Esophagus muscularis mucosa (tissue), 3 donors: ENCODE measurements at regions not wholly inside any gene's neighbourhood (a gene's known extent, or its start where the extent isn't known, plus 50 kb on each side); places are given as distances from the start of the nearest gene placed in this dataset.

ENCODE experiments used
- POLR2A ChIP-seq: fragments of 450-650 bp; IDR thresholded peaks from one replicate; pipeline ENCODE4 v1.6.1; 2017; ENCODE audit warnings: antibody characterized with exemption, moderate library complexity, mild to moderate bottlenecking, low read depth
- TF ChIP-seq, protein P1 (sequence below), 3 experiments: fragments of 200-600 bp in 2 of 3; fragments of 450-650 bp in 1 of 3; sonication (generic) in 2 of 3; IDR thresholded peaks; one replicate each; pipeline ENCODE4 v1.5.1; 2017 to 2019; ENCODE audit warnings: antibody characterized with exemption in 3 of 3, mild to moderate bottlenecking in 2 of 3, moderate library complexity in 1 of 3

DNA sequence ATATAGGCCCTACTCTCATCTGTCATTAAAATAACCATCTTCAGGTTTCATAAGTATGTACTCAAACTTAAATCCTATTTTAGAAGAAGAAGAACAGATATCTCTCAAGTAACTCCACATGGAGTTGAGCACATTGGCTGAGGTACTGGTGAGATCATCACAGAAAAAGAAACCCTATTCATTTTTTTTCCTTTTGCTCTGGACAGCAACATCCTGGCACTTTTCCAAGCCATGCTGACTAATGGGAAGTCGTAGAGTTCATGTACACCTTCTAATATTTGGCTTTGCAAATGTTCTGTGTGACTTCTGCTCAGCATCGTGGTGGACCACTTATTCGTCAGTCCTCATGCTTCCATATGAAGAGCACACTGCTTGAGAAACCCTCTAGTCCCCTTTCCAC lies 336.0 kb upstream of the KCNH8 start:
- TF ChIP-seq, protein P1, sequence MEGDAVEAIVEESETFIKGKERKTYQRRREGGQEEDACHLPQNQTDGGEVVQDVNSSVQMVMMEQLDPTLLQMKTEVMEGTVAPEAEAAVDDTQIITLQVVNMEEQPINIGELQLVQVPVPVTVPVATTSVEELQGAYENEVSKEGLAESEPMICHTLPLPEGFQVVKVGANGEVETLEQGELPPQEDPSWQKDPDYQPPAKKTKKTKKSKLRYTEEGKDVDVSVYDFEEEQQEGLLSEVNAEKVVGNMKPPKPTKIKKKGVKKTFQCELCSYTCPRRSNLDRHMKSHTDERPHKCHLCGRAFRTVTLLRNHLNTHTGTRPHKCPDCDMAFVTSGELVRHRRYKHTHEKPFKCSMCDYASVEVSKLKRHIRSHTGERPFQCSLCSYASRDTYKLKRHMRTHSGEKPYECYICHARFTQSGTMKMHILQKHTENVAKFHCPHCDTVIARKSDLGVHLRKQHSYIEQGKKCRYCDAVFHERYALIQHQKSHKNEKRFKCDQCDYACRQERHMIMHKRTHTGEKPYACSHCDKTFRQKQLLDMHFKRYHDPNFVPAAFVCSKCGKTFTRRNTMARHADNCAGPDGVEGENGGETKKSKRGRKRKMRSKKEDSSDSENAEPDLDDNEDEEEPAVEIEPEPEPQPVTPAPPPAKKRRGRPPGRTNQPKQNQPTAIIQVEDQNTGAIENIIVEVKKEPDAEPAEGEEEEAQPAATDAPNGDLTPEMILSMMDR (IDR thresholded peaks at IDR 0.05) = no peak
- TF ChIP-seq POLR2A = no peak
